CD14-positive monocyte (primary cell): ENCODE measurements at regions not wholly inside any gene's neighbourhood (a gene's known extent, or its start where the extent isn't known, plus 50 kb on each side); places are given as distances from the start of the nearest gene placed in this dataset.

ENCODE experiments used
- DNase-seq, 3 donors: peaks; one replicate each; pipeline ENCODE4 v3.0.0-alpha.2; 2011 to 2022
- H2AFZ ChIP-seq: 2 replicates; pipeline ENCODE4 v1.6.0; 2012; ENCODE audit warnings: mild to moderate bottlenecking, low read depth, low read length, inconsistent platforms; ENCODE audit not compliant: insufficient read depth, poor library complexity, severe bottlenecking
- H3K27ac ChIP-seq, 2 donors: 1 replicate in 1 of 2; 2 replicates in 1 of 2; pipeline ENCODE4 v1.5.1; 2012 to 2013; ENCODE audit warnings: low read length in 2 of 2, control low read depth in 1 of 2, inconsistent platforms in 1 of 2, low read depth in 1 of 2, mild to moderate bottlenecking in 1 of 2
- H3K27me3 ChIP-seq, 2 donors: one replicate each; pipeline versions ENCODE4 v1.6.0 to v1.6.1; 2011 to 2013; ENCODE audit warnings: low read length in 2 of 2; ENCODE audit not compliant: control insufficient read depth in 2 of 2, insufficient read depth in 2 of 2
- H3K36me3 ChIP-seq, 2 donors: replicated peaks in 1 of 2; 1 replicate in 1 of 2; 2 replicates in 1 of 2; pipeline versions ENCODE4 v1.5.1 to v1.6.1; 2012 to 2013; ENCODE audit warnings: low read length in 2 of 2, control low read depth in 1 of 2, inconsistent platforms in 1 of 2, mild to moderate bottlenecking in 1 of 2; ENCODE audit not compliant: insufficient read depth in 2 of 2, control insufficient read depth in 1 of 2
- H3K4me1 ChIP-seq, 2 donors: 1 replicate in 1 of 2; 2 replicates in 1 of 2; pipeline versions ENCODE4 v1.5.1 to v1.6.1; 2012 to 2013; ENCODE audit warnings: low read length in 2 of 2, control low read depth in 1 of 2, inconsistent platforms in 1 of 2, mild to moderate bottlenecking in 1 of 2, moderate library complexity in 1 of 2; ENCODE audit not compliant: insufficient read depth in 2 of 2, control insufficient read depth in 1 of 2
- H3K4me2 ChIP-seq: replicated peaks from 2 replicates; pipeline ENCODE3; 2012; ENCODE audit warnings: low read length, moderate library complexity, mild to moderate bottlenecking; ENCODE audit not compliant: poor library complexity, severe bottlenecking; ENCODE audit errors: extremely low read depth
- H3K4me3 ChIP-seq, 3 experiments: fragments of 200-600 bp in 1 of 3; sonication (generic) in 1 of 3; replicated peaks in 1 of 3; 1 replicate in 2 of 3; 2 replicates in 1 of 3; pipeline ENCODE4 v1.5.1; 2011 to 2013; ENCODE audit warnings: low read length in 3 of 3, mild to moderate bottlenecking in 3 of 3, control low read depth in 2 of 3, low read depth in 2 of 3, inconsistent platforms in 1 of 3, moderate library complexity in 1 of 3
- H3K79me2 ChIP-seq: 2 replicates; pipeline ENCODE4 v1.6.0; 2012; ENCODE audit warnings: mild to moderate bottlenecking, control low read depth, inconsistent platforms, low read length, moderate library complexity; ENCODE audit not compliant: insufficient read depth
- H3K9ac ChIP-seq: 2 replicates; pipeline ENCODE4 v1.6.0; 2017; ENCODE audit warnings: low read length, mild to moderate bottlenecking; ENCODE audit not compliant: insufficient read depth, poor library complexity, severe bottlenecking
- H3K9me3 ChIP-seq, 2 donors: replicated peaks in 1 of 2; 1 replicate in 1 of 2; 2 replicates in 1 of 2; pipeline versions ENCODE4 v1.5.1 to v1.6.1; 2012 to 2013; ENCODE audit warnings: low read length in 2 of 2, control low read depth in 1 of 2; ENCODE audit not compliant: control insufficient read depth in 1 of 2, insufficient read depth in 1 of 2
- H4K20me1 ChIP-seq: 2 replicates; pipeline ENCODE4 v1.6.0; 2012; ENCODE audit warnings: mild to moderate bottlenecking, low read length, control low read depth, moderate library complexity; ENCODE audit not compliant: insufficient read depth
- H3K27ac Mint-ChIP-seq, 7 donors: one replicate each; pipeline ENCODE4 v1.8.0; 2020; ENCODE audit warnings: mild to moderate bottlenecking in 7 of 7, mixed read lengths in 7 of 7, moderate library complexity in 6 of 7, inconsistent platforms in 2 of 7
- H3K27me3 Mint-ChIP-seq, 3 donors: one replicate each; pipeline ENCODE4 v1.8.0; 2021 to 2022; ENCODE audit warnings: low read depth in 3 of 3, mild to moderate bottlenecking in 3 of 3, mixed read lengths in 3 of 3, moderate library complexity in 3 of 3, inconsistent platforms in 1 of 3
- H3K36me3 Mint-ChIP-seq, 2 donors: one replicate each; pipeline ENCODE4 v1.8.0; 2020; ENCODE audit warnings: mixed read lengths in 2 of 2, inconsistent platforms in 1 of 2, mild to moderate bottlenecking in 1 of 2
- H3K4me1 Mint-ChIP-seq: one replicate; pipeline ENCODE4 v1.8.0; 2020; ENCODE audit warnings: mild to moderate bottlenecking, mixed read lengths
- H3K4me3 Mint-ChIP-seq, 2 donors: one replicate each; pipeline ENCODE4 v1.8.0; 2020; ENCODE audit warnings: mild to moderate bottlenecking in 2 of 2, mixed read lengths in 2 of 2, moderate library complexity in 1 of 2
- H3K9me3 Mint-ChIP-seq, 7 donors: one replicate each; pipeline ENCODE4 v1.8.0; 2020 to 2022; ENCODE audit warnings: mixed read lengths in 7 of 7, mild to moderate bottlenecking in 6 of 7, moderate library complexity in 6 of 7, inconsistent platforms in 2 of 7
- WGBS: methylation state at CpG from one replicate; pipeline ENCODE4 v1.1.5; 2013; ENCODE audit warnings: missing lambda C conversion rate; ENCODE audit not compliant: insufficient coverage; 5-methylcytosine and 5-hydroxymethylcytosine counted together
- intact Hi-C, 2 donors: fragments of 100-400 bp; cut with micrococcal nuclease; formaldehyde crosslinking; loops; one replicate each; pipeline versions ENCODE4 v1.15.0 to v1.15.1; 2023
- TF ChIP-seq, protein P1 (sequence below): fragments of 200-600 bp; IDR thresholded peaks from one replicate; pipeline ENCODE4 v1.8.0; 2022; ENCODE audit warnings: antibody characterized with exemption, mild to moderate bottlenecking

DNA sequence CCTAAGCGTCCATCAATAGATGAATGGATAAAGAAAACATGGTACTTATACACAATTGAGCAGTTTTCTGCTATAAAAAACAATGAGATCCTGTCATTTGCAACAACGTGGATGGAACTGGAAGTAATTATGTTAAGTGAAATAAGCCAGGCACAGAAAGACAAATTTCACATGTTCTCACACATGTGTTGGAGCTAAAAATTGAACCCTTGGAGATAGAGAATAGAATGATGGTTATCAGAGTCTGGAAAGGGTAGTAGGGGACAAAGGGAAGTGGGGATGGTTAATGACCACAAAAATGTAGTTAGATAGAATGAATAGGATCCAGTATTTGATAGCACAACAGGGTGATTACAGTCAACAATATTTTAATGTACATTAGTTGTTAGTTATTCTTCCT lies 1033.5 kb downstream of the HACE1 start:
- H4K20me1 ChIP-seq = no peaks in the 10 kb centered on the region
- TF ChIP-seq, protein P1, sequence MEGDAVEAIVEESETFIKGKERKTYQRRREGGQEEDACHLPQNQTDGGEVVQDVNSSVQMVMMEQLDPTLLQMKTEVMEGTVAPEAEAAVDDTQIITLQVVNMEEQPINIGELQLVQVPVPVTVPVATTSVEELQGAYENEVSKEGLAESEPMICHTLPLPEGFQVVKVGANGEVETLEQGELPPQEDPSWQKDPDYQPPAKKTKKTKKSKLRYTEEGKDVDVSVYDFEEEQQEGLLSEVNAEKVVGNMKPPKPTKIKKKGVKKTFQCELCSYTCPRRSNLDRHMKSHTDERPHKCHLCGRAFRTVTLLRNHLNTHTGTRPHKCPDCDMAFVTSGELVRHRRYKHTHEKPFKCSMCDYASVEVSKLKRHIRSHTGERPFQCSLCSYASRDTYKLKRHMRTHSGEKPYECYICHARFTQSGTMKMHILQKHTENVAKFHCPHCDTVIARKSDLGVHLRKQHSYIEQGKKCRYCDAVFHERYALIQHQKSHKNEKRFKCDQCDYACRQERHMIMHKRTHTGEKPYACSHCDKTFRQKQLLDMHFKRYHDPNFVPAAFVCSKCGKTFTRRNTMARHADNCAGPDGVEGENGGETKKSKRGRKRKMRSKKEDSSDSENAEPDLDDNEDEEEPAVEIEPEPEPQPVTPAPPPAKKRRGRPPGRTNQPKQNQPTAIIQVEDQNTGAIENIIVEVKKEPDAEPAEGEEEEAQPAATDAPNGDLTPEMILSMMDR = no peak
- H3K4me3 Mint-ChIP-seq = no peak overlapping the region
- no peaks in the 10 kb centered on the region for H3K4me1 ChIP-seq
- no peak overlapping the region for H3K27ac ChIP-seq
- H3K36me3 ChIP-seq = no peaks in the 10 kb centered on the region
- intact Hi-C loops = no loop called here
- H3K4me3 ChIP-seq = no peak overlapping the region
- WGBS = no CpG with 5 or more reads among the region's 2 CpGs
- no peak overlapping the region for H2AFZ ChIP-seq
- no peaks in the 10 kb centered on the region for H3K36me3 Mint-ChIP-seq
- H3K4me2 ChIP-seq = no peak overlapping the region
- H3K27me3 Mint-ChIP-seq = peaks cover 0 to 3% (median 1%) of the 10 kb centered on the region in 3 donors
- H3K27me3 ChIP-seq = no peaks in the 10 kb centered on the region
- H3K9me3 Mint-ChIP-seq = peaks cover 0 to 4% (median 0%) of the 10 kb centered on the region in 7 donors
- no peaks in the 10 kb centered on the region for H3K79me2 ChIP-seq
- H3K4me1 Mint-ChIP-seq = no peaks in the 10 kb centered on the region
- H3K9me3 ChIP-seq = no peaks in the 10 kb centered on the region
- DNase-seq = no peak
- H3K9ac ChIP-seq = no peak overlapping the region
- H3K27ac Mint-ChIP-seq = no peak overlapping the region

DNA sequence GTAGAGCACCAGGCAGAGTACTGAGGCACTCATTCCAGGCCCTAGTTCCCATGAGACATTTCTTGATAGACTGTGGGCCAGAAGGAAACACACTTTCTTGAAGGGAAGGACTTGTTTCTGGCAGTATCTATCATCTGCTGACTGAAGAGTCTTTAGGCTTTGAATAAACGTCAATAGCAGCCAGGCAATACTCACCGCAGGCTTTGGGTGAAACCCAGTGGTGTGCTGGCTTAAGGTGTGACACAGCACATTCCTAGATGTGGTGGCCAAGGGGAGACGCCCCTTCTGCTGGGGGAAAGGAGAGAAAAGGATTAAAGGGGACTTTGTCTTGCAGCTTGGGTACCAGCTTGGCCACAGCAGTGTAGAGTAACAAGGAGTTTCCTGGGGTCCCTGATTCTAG lies 1039.6 kb downstream of the HACE1 start:
- no peaks in the 10 kb centered on the region for H3K36me3 ChIP-seq
- H3K27ac ChIP-seq = no peak overlapping the region
- no peak for DNase-seq
- Mint-ChIP-seq H3K27me3 (peaks cover 0 to 2% (median 1%) of the 10 kb centered on the region in 3 donors), H3K4me3 (no peak overlapping the region), H3K27ac (no peak overlapping the region), H3K4me1 (no peaks in the 10 kb centered on the region), H3K36me3 (no peaks in the 10 kb centered on the region), H3K9me3 (peaks cover 0 to 3% (median 0%) of the 10 kb centered on the region in 7 donors)
- no peaks in the 10 kb centered on the region for H4K20me1 ChIP-seq
- H3K27me3 ChIP-seq = no peaks in the 10 kb centered on the region
- H3K9ac ChIP-seq = no peak overlapping the region
- H3K4me2 ChIP-seq = no peak overlapping the region
- TF ChIP-seq, protein P1 = no peak
- WGBS = 88% methylated on average over 2 of the region's 3 CpGs
- no peak overlapping the region for H2AFZ ChIP-seq
- intact Hi-C loops = no loop called here
- no peaks in the 10 kb centered on the region for H3K79me2 ChIP-seq
- H3K4me1 ChIP-seq = no peaks in the 10 kb centered on the region
- H3K9me3 ChIP-seq = no peaks in the 10 kb centered on the region
- H3K4me3 ChIP-seq = no peak overlapping the region
